CD14-positive monocyte (primary cell): ENCODE measurements at regions not wholly inside any gene's neighbourhood (a gene's known extent, or its start where the extent isn't known, plus 50 kb on each side); places are given as distances from the start of the nearest gene placed in this dataset.

Source experiments
- DNase-seq, 3 donors: peaks; one replicate each; pipeline ENCODE4 v3.0.0-alpha.2; 2011 to 2022
- H2AFZ ChIP-seq: 2 replicates; pipeline ENCODE4 v1.6.0; 2012; ENCODE audit warnings: mild to moderate bottlenecking, low read depth, low read length, inconsistent platforms; ENCODE audit not compliant: insufficient read depth, poor library complexity, severe bottlenecking
- H3K27ac ChIP-seq, 2 donors: 1 replicate in 1 of 2; 2 replicates in 1 of 2; pipeline ENCODE4 v1.5.1; 2012 to 2013; ENCODE audit warnings: low read length in 2 of 2, control low read depth in 1 of 2, inconsistent platforms in 1 of 2, low read depth in 1 of 2, mild to moderate bottlenecking in 1 of 2
- H3K27me3 ChIP-seq, 2 donors: one replicate each; pipeline versions ENCODE4 v1.6.0 to v1.6.1; 2011 to 2013; ENCODE audit warnings: low read length in 2 of 2; ENCODE audit not compliant: control insufficient read depth in 2 of 2, insufficient read depth in 2 of 2
- H3K36me3 ChIP-seq, 2 donors: replicated peaks in 1 of 2; 1 replicate in 1 of 2; 2 replicates in 1 of 2; pipeline versions ENCODE4 v1.5.1 to v1.6.1; 2012 to 2013; ENCODE audit warnings: low read length in 2 of 2, control low read depth in 1 of 2, inconsistent platforms in 1 of 2, mild to moderate bottlenecking in 1 of 2; ENCODE audit not compliant: insufficient read depth in 2 of 2, control insufficient read depth in 1 of 2
- H3K4me1 ChIP-seq, 2 donors: 1 replicate in 1 of 2; 2 replicates in 1 of 2; pipeline versions ENCODE4 v1.5.1 to v1.6.1; 2012 to 2013; ENCODE audit warnings: low read length in 2 of 2, control low read depth in 1 of 2, inconsistent platforms in 1 of 2, mild to moderate bottlenecking in 1 of 2, moderate library complexity in 1 of 2; ENCODE audit not compliant: insufficient read depth in 2 of 2, control insufficient read depth in 1 of 2
- H3K4me2 ChIP-seq: replicated peaks from 2 replicates; pipeline ENCODE3; 2012; ENCODE audit warnings: low read length, moderate library complexity, mild to moderate bottlenecking; ENCODE audit not compliant: poor library complexity, severe bottlenecking; ENCODE audit errors: extremely low read depth
- H3K4me3 ChIP-seq, 3 experiments: fragments of 200-600 bp in 1 of 3; sonication (generic) in 1 of 3; replicated peaks in 1 of 3; 1 replicate in 2 of 3; 2 replicates in 1 of 3; pipeline ENCODE4 v1.5.1; 2011 to 2013; ENCODE audit warnings: low read length in 3 of 3, mild to moderate bottlenecking in 3 of 3, control low read depth in 2 of 3, low read depth in 2 of 3, inconsistent platforms in 1 of 3, moderate library complexity in 1 of 3
- H3K79me2 ChIP-seq: 2 replicates; pipeline ENCODE4 v1.6.0; 2012; ENCODE audit warnings: mild to moderate bottlenecking, control low read depth, inconsistent platforms, low read length, moderate library complexity; ENCODE audit not compliant: insufficient read depth
- H3K9ac ChIP-seq: 2 replicates; pipeline ENCODE4 v1.6.0; 2017; ENCODE audit warnings: low read length, mild to moderate bottlenecking; ENCODE audit not compliant: insufficient read depth, poor library complexity, severe bottlenecking
- H3K9me3 ChIP-seq, 2 donors: replicated peaks in 1 of 2; 1 replicate in 1 of 2; 2 replicates in 1 of 2; pipeline versions ENCODE4 v1.5.1 to v1.6.1; 2012 to 2013; ENCODE audit warnings: low read length in 2 of 2, control low read depth in 1 of 2; ENCODE audit not compliant: control insufficient read depth in 1 of 2, insufficient read depth in 1 of 2
- H4K20me1 ChIP-seq: 2 replicates; pipeline ENCODE4 v1.6.0; 2012; ENCODE audit warnings: mild to moderate bottlenecking, low read length, control low read depth, moderate library complexity; ENCODE audit not compliant: insufficient read depth
- H3K27ac Mint-ChIP-seq, 7 donors: one replicate each; pipeline ENCODE4 v1.8.0; 2020; ENCODE audit warnings: mild to moderate bottlenecking in 7 of 7, mixed read lengths in 7 of 7, moderate library complexity in 6 of 7, inconsistent platforms in 2 of 7
- H3K27me3 Mint-ChIP-seq, 3 donors: one replicate each; pipeline ENCODE4 v1.8.0; 2021 to 2022; ENCODE audit warnings: low read depth in 3 of 3, mild to moderate bottlenecking in 3 of 3, mixed read lengths in 3 of 3, moderate library complexity in 3 of 3, inconsistent platforms in 1 of 3
- H3K36me3 Mint-ChIP-seq, 2 donors: one replicate each; pipeline ENCODE4 v1.8.0; 2020; ENCODE audit warnings: mixed read lengths in 2 of 2, inconsistent platforms in 1 of 2, mild to moderate bottlenecking in 1 of 2
- H3K4me1 Mint-ChIP-seq: one replicate; pipeline ENCODE4 v1.8.0; 2020; ENCODE audit warnings: mild to moderate bottlenecking, mixed read lengths
- H3K4me3 Mint-ChIP-seq, 2 donors: one replicate each; pipeline ENCODE4 v1.8.0; 2020; ENCODE audit warnings: mild to moderate bottlenecking in 2 of 2, mixed read lengths in 2 of 2, moderate library complexity in 1 of 2
- H3K9me3 Mint-ChIP-seq, 7 donors: one replicate each; pipeline ENCODE4 v1.8.0; 2020 to 2022; ENCODE audit warnings: mixed read lengths in 7 of 7, mild to moderate bottlenecking in 6 of 7, moderate library complexity in 6 of 7, inconsistent platforms in 2 of 7
- WGBS: methylation state at CpG from one replicate; pipeline ENCODE4 v1.1.5; 2013; ENCODE audit warnings: missing lambda C conversion rate; ENCODE audit not compliant: insufficient coverage; 5-methylcytosine and 5-hydroxymethylcytosine counted together
- intact Hi-C, 2 donors: fragments of 100-400 bp; cut with micrococcal nuclease; formaldehyde crosslinking; loops; one replicate each; pipeline versions ENCODE4 v1.15.0 to v1.15.1; 2023
- TF ChIP-seq, protein P1 (sequence below): fragments of 200-600 bp; IDR thresholded peaks from one replicate; pipeline ENCODE4 v1.8.0; 2022; ENCODE audit warnings: antibody characterized with exemption, mild to moderate bottlenecking

DNA sequence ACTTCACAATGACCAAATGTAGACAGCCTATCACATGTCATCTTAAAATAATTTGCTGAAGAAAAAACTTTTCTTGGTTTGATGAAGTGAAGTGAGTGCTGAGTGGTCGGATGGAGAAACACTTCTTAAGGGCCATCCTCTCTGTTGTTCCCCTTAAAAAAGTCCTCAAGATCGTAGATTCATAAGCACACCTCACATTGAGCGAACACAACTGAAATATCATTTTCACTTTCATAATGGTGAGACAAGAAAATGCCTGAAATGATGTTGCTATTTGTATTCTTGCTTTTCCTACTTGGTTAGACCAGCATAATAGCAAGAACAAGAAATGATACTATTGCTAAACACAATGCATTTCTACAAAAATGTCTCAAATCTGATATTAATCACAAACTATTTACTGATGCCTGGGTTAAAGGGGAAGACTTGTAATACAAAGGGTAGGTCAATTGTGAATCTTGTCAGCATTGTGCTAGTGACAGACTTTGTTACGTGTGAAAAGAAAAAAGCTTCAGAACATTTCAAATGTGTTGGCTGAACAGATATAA, 305.6 kb upstream of the NR3C2 start:
- no peak overlapping the region for H3K4me3 ChIP-seq
- H4K20me1 ChIP-seq, result no peaks in the 10 kb centered on the region
- no peak for DNase-seq
- no peak overlapping the region for H3K4me2 ChIP-seq
- Mint-ChIP-seq H3K27ac (no peak overlapping the region), H3K4me3 (no peak overlapping the region), H3K36me3 (no peaks in the 10 kb centered on the region), H3K27me3 (no peaks in the 10 kb centered on the region), H3K4me1 (no peaks in the 10 kb centered on the region), H3K9me3 (peaks cover 0 to 10% (median 3%) of the 10 kb centered on the region in 7 donors)
- H3K4me1 ChIP-seq, result no peaks in the 10 kb centered on the region
- WGBS, result no CpG with 5 or more reads among the region's 4 CpGs
- H3K27me3 ChIP-seq, result no peaks in the 10 kb centered on the region
- TF ChIP-seq, protein P1, sequence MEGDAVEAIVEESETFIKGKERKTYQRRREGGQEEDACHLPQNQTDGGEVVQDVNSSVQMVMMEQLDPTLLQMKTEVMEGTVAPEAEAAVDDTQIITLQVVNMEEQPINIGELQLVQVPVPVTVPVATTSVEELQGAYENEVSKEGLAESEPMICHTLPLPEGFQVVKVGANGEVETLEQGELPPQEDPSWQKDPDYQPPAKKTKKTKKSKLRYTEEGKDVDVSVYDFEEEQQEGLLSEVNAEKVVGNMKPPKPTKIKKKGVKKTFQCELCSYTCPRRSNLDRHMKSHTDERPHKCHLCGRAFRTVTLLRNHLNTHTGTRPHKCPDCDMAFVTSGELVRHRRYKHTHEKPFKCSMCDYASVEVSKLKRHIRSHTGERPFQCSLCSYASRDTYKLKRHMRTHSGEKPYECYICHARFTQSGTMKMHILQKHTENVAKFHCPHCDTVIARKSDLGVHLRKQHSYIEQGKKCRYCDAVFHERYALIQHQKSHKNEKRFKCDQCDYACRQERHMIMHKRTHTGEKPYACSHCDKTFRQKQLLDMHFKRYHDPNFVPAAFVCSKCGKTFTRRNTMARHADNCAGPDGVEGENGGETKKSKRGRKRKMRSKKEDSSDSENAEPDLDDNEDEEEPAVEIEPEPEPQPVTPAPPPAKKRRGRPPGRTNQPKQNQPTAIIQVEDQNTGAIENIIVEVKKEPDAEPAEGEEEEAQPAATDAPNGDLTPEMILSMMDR, result no peak
- intact Hi-C loops, result no loop called here
- H2AFZ ChIP-seq, result no peak overlapping the region
- no peaks in the 10 kb centered on the region for H3K9me3 ChIP-seq
- no peaks in the 10 kb centered on the region for H3K36me3 ChIP-seq
- no peak overlapping the region for H3K9ac ChIP-seq
- H3K27ac ChIP-seq, result no peak overlapping the region
- H3K79me2 ChIP-seq, result no peaks in the 10 kb centered on the region

DNA sequence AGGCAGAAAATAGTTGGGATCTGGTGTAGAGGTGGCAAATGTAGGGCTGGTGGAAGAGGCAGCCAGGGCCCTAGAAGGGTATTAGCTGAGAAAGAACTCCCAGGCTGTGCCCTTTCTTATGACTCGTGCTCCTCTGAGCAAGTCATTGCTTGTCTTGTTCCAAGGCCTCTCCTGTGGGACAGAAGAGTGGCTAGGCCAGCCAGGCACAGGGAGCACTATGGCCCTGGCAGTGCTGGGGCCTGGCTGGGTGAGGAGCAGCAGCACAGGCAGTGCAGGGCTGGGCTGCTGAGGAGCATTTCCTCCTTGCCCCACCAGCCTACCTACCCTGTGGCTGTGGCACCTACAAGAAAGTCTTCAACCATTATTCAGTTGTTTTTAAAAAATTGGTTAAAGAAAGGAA, 298.5 kb upstream of the NR3C2 start:
- no peak for DNase-seq
- H3K27me3 ChIP-seq, result no peaks in the 10 kb centered on the region
- H3K36me3 Mint-ChIP-seq, result no peaks in the 10 kb centered on the region
- H2AFZ ChIP-seq, result no peak overlapping the region
- H3K4me1 ChIP-seq, result no peaks in the 10 kb centered on the region
- no peaks in the 10 kb centered on the region for H4K20me1 ChIP-seq
- WGBS, result 79% methylated on average over 1 of the region's 1 CpG
- H3K9ac ChIP-seq, result no peak overlapping the region
- H3K36me3 ChIP-seq, result no peaks in the 10 kb centered on the region
- H3K9me3 ChIP-seq, result peaks cover 0 to 9% of the 10 kb centered on the region in 2 donors
- peaks cover 0 to 6% (median 2%) of the 10 kb centered on the region in 7 donors for H3K9me3 Mint-ChIP-seq
- H3K4me2 ChIP-seq, result no peak overlapping the region
- TF ChIP-seq, protein P1, result no peak
- H3K4me1 Mint-ChIP-seq, result no peaks in the 10 kb centered on the region
- intact Hi-C loops, result no loop called here
- no peaks in the 10 kb centered on the region for H3K27me3 Mint-ChIP-seq
- H3K79me2 ChIP-seq, result no peaks in the 10 kb centered on the region
- H3K27ac Mint-ChIP-seq, result no peak overlapping the region
- no peak overlapping the region for H3K4me3 ChIP-seq
- no peak overlapping the region for H3K4me3 Mint-ChIP-seq
- no peak overlapping the region for H3K27ac ChIP-seq
